ENCODE measurements at regions not wholly inside any gene's neighbourhood (a gene's known extent, or its start where the extent isn't known, plus 50 kb on each side); places are given as distances from the start of the nearest gene placed in this dataset.

DNA sequence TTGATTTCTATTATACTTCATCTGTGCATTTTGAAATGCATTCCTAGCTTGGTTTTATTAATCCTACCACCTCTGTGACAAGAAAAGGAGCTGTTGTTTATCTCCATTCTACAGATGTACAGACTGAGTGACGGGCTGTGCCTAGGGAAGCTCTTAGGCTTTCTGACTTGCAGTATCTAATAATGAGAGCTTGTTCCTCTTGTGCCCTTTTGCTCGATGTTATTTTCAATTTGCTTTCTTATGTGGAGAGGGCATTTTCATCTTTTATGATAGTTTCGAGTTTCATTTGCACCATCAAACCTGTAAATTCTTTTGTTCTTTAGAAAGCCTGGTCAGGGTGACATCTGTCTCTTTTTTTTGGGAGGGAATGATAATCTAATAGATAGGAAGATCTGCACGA, 256.5 kb downstream of the C4orf33 start (continued):
- TF ChIP-seq, protein P1, sequence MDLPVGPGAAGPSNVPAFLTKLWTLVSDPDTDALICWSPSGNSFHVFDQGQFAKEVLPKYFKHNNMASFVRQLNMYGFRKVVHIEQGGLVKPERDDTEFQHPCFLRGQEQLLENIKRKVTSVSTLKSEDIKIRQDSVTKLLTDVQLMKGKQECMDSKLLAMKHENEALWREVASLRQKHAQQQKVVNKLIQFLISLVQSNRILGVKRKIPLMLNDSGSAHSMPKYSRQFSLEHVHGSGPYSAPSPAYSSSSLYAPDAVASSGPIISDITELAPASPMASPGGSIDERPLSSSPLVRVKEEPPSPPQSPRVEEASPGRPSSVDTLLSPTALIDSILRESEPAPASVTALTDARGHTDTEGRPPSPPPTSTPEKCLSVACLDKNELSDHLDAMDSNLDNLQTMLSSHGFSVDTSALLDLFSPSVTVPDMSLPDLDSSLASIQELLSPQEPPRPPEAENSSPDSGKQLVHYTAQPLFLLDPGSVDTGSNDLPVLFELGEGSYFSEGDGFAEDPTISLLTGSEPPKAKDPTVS (IDR thresholded peaks at IDR 0.05; ENCODE audit: low read depth, low read length) = no peak

DNA sequence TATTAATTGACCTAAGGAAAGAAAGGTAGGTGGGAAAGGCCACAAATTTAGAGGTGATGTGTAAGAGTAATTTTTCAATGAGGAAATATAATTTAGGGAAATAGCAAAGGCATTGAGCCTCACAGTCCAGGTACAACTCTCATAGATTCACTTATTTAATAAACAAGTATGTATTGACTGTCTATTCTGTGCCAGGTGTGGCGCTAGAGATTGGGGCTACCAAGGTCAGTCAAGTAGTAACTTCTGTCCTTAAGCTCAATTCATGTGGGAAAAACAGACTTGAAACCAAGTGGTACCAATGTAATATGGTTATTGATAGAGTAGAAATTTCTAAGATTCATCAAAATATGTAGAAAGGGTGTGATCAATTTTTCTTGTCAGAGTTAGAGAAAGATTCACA, 257.5 kb downstream of the C4orf33 start:
- SMC1A ChIA-PET (ENCODE audit: uncharacterized antibody, unreplicated experiment) = interaction anchor here (0.5 to 2.7 kb wide), 3 partner anchors 9 to 57 kb away, joined by 3 to 9 read pairs (median 3); no protein-coding TSS in a partner anchor
- WGBS (ENCODE audit: insufficient coverage, insufficient replicate concordance, low lambda C conversion rate, missing lambda C conversion rate) = 74% methylated on average over 1 of the region's 1 CpG
- CTCF ChIA-PET = interaction anchor here (0.6 to 3.1 kb wide), 4 partner anchors 9 to 1145 kb away, joined by 3 to 15 read pairs (median 8); no protein-coding TSS in a partner anchor
- no TSS peak for BruUV-seq (replicated peaks)
- Histone ChIP-seq H3K4me2 (ENCODE audit: control insufficient read depth, insufficient read depth) (no peak overlapping the region), H3K4me3 (no peak overlapping the region), H2AFZ (ENCODE audit: control insufficient read depth, low read depth, low read length) (no peak overlapping the region), H3K27me3 (replicated peaks in 1 of 2; ENCODE audit: control insufficient read depth in 2 of 2, insufficient read depth in 2 of 2, low read length in 1 of 2) (no peaks in the 10 kb centered on the region), H3K36me3 (ENCODE audit: control insufficient read depth in 2 of 2, insufficient read depth in 2 of 2, low read length in 1 of 2) (no peaks in the 10 kb centered on the region), H3K9ac (ENCODE audit: control insufficient read depth, insufficient read depth, low read length) (no peak overlapping the region), H3K9me3 (replicated peaks; ENCODE audit: control insufficient read depth, insufficient read depth, low read length) (no peaks in the 10 kb centered on the region), H3K79me2 (ENCODE audit: control insufficient read depth, insufficient read depth, low read length) (no peaks in the 10 kb centered on the region), H4K20me1 (ENCODE audit: control insufficient read depth, insufficient read depth) (no peaks in the 10 kb centered on the region), H3K4me1 (ENCODE audit: control insufficient read depth, insufficient read depth, low read length) (no peaks in the 10 kb centered on the region), H3K27ac (ENCODE audit: control insufficient read depth, insufficient read depth) (no peak overlapping the region)
- FAIRE-seq = no peak
- DNase-seq (ENCODE audit: low read depth, low spot score) = no peak
- in situ Hi-C loops (cut with MboI) (no loop called here), intact Hi-C loops (cut with micrococcal nuclease; ENCODE audit: unreplicated experiment) (loop anchor here (10.0 kb wide), 1 partner anchor 1159 kb away; no protein-coding TSS in a partner anchor)
- peak; percentile 49; the same call in 1 of the 3 replicates for ATAC-seq
- no peak for TF ChIP-seq ASH2L (IDR thresholded peaks at IDR 0.05; ENCODE audit: borderline replicate concordance, low read depth)
- no peak for TF ChIP-seq TARDBP (IDR thresholded peaks at IDR 0.05; ENCODE audit: borderline replicate concordance)
- POLR2A ChIA-PET = no interaction called here
- RAD21 ChIA-PET (ENCODE audit: unreplicated experiment) = interaction anchor here (0.8 kb wide), 1 partner anchor 1112 kb away, joined by 3 read pairs; no protein-coding TSS in a partner anchor

DNA sequence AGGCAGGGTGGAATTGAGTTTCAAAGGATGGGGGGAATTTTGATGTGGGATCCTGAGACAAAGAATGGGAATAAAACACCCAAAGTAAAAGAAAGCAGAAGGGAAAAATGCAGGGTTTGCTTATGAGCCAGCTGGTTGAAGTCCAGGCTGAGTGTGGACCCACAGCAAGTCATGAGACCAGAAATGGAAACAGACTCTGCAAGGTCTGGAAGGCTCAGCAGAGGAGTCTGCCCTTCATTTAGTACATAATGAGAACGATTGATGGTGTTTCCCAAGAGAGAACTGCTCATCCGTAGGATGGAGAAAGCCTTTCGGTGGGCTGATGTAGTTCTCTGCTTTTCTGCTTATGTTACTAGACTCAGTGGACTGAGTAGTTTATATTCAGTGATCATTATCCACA, 259.1 kb downstream of the C4orf33 start:
- ChIA-PET SMC1A (ENCODE audit: uncharacterized antibody, unreplicated experiment) (interaction anchor here (1.5 kb wide), 1 partner anchor 287 kb away, joined by 3 read pairs; no protein-coding TSS in a partner anchor), POLR2A (no interaction called here), RAD21 (ENCODE audit: unreplicated experiment) (no interaction called here), CTCF (interaction anchor here (0.9 to 1.6 kb wide), 3 partner anchors 8 to 10 kb away, joined by 3 to 4 read pairs (median 3); no protein-coding TSS in a partner anchor)
- ATAC-seq (no peak), FAIRE-seq (no peak), DNase-seq (ENCODE audit: low read depth, low spot score) (no peak)
- Histone ChIP-seq H3K4me3 (no peak overlapping the region), H3K27ac (ENCODE audit: control insufficient read depth, insufficient read depth) (no peak overlapping the region), H3K9ac (ENCODE audit: control insufficient read depth, insufficient read depth, low read length) (no peak overlapping the region), H2AFZ (ENCODE audit: control insufficient read depth, low read depth, low read length) (no peak overlapping the region), H3K4me1 (ENCODE audit: control insufficient read depth, insufficient read depth, low read length) (no peaks in the 10 kb centered on the region), H4K20me1 (ENCODE audit: control insufficient read depth, insufficient read depth) (no peaks in the 10 kb centered on the region), H3K36me3 (ENCODE audit: control insufficient read depth in 2 of 2, insufficient read depth in 2 of 2, low read length in 1 of 2) (no peaks in the 10 kb centered on the region), H3K9me3 (replicated peaks; ENCODE audit: control insufficient read depth, insufficient read depth, low read length) (no peaks in the 10 kb centered on the region), H3K27me3 (replicated peaks in 1 of 2; ENCODE audit: control insufficient read depth in 2 of 2, insufficient read depth in 2 of 2, low read length in 1 of 2) (no peaks in the 10 kb centered on the region), H3K79me2 (ENCODE audit: control insufficient read depth, insufficient read depth, low read length) (no peaks in the 10 kb centered on the region), H3K4me2 (ENCODE audit: control insufficient read depth, insufficient read depth) (no peak overlapping the region)
- 31% methylated on average over 3 of the region's 3 CpGs for WGBS (ENCODE audit: insufficient coverage, insufficient replicate concordance, low lambda C conversion rate, missing lambda C conversion rate)
- intact Hi-C loops (cut with micrococcal nuclease; ENCODE audit: unreplicated experiment) = loop anchor here (10.0 kb wide), 1 partner anchor 1160 kb away; no protein-coding TSS in a partner anchor
- in situ Hi-C loops (cut with MboI) = no loop called here
- BruUV-seq (replicated peaks) = no TSS peak
- TF ChIP-seq BHLHE40 (IDR thresholded peaks at IDR 0.05; ENCODE audit: borderline replicate concordance in 1 of 2, low read depth in 2 of 2, low read length in 1 of 2) = no peak
- no peak for TF ChIP-seq ESRRA (IDR thresholded peaks at IDR 0.05; ENCODE audit: low read length)
- TF ChIP-seq, protein P2, sequence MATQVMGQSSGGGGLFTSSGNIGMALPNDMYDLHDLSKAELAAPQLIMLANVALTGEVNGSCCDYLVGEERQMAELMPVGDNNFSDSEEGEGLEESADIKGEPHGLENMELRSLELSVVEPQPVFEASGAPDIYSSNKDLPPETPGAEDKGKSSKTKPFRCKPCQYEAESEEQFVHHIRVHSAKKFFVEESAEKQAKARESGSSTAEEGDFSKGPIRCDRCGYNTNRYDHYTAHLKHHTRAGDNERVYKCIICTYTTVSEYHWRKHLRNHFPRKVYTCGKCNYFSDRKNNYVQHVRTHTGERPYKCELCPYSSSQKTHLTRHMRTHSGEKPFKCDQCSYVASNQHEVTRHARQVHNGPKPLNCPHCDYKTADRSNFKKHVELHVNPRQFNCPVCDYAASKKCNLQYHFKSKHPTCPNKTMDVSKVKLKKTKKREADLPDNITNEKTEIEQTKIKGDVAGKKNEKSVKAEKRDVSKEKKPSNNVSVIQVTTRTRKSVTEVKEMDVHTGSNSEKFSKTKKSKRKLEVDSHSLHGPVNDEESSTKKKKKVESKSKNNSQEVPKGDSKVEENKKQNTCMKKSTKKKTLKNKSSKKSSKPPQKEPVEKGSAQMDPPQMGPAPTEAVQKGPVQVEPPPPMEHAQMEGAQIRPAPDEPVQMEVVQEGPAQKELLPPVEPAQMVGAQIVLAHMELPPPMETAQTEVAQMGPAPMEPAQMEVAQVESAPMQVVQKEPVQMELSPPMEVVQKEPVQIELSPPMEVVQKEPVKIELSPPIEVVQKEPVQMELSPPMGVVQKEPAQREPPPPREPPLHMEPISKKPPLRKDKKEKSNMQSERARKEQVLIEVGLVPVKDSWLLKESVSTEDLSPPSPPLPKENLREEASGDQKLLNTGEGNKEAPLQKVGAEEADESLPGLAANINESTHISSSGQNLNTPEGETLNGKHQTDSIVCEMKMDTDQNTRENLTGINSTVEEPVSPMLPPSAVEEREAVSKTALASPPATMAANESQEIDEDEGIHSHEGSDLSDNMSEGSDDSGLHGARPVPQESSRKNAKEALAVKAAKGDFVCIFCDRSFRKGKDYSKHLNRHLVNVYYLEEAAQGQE (IDR thresholded peaks at IDR 0.05; ENCODE audit: low read depth, low read length) = no peak
- TF ChIP-seq, protein P3, sequence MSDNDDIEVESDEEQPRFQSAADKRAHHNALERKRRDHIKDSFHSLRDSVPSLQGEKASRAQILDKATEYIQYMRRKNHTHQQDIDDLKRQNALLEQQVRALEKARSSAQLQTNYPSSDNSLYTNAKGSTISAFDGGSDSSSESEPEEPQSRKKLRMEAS (IDR thresholded peaks at IDR 0.05; ENCODE audit: low read depth, low read length) = no peak
- no peak for TF ChIP-seq SIX5 (IDR thresholded peaks at IDR 0.05; ENCODE audit: low read depth, low read length, severe bottlenecking)

Data from GM12878 (cell line).